Nephron progenitor cell (in vitro differentiated cells): ENCODE measurements at regions not wholly inside any gene's neighbourhood (a gene's known extent, or its start where the extent isn't known, plus 50 kb on each side); places are given as distances from the start of the nearest gene placed in this dataset.
A peak's percentile ranks its signal among the peaks of the same experiment; 100 is the strongest.

Experiments used
- DNase-seq: peaks from one replicate; pipeline ENCODE4 v3.0.0; 2021
- H3K27ac Mint-ChIP-seq: 2 replicates; pipeline ENCODE4 v1.8.0; 2021; ENCODE audit warnings: mild to moderate bottlenecking, moderate library complexity, mixed read lengths
- H3K27me3 Mint-ChIP-seq: 2 replicates; pipeline ENCODE4 v1.8.0; 2021; ENCODE audit warnings: mild to moderate bottlenecking, low read depth, mixed read lengths; ENCODE audit not compliant: poor library complexity
- H3K36me3 Mint-ChIP-seq: 2 replicates; pipeline ENCODE4 v1.8.0; 2021; ENCODE audit warnings: low read depth, mixed read lengths
- H3K4me1 Mint-ChIP-seq: 2 replicates; pipeline ENCODE4 v1.8.0; 2021; ENCODE audit warnings: mixed read lengths
- H3K4me3 Mint-ChIP-seq: 2 replicates; pipeline ENCODE4 v1.8.0; 2021; ENCODE audit warnings: mild to moderate bottlenecking, moderate library complexity, mixed read lengths
- H3K9me3 Mint-ChIP-seq: 2 replicates; pipeline ENCODE4 v1.8.0; 2021; ENCODE audit warnings: mild to moderate bottlenecking, moderate library complexity, mixed read lengths
- CTCF ChIP-seq: fragments of 200-600 bp; sonication (generic); IDR thresholded peaks from 2 replicates; pipeline ENCODE4 v1.5.0; 2021; ENCODE audit warnings: antibody characterized with exemption

- H3K9me3 Mint-ChIP-seq = no peaks in the 10 kb centered on the region
- H3K36me3 Mint-ChIP-seq = no peaks in the 10 kb centered on the region
- H3K27me3 Mint-ChIP-seq = peaks cover 2% of the 10 kb centered on the region
- no peak overlapping the region for H3K4me3 Mint-ChIP-seq
- no peak overlapping the region for H3K27ac Mint-ChIP-seq
- no peak for TF ChIP-seq CTCF
- no peak for DNase-seq
- H3K4me1 Mint-ChIP-seq = peaks cover 50% of the 10 kb centered on the region
Measured at GRCh38 chr6:137700751-137701477, 166.1 kb upstream of the TNFAIP3 start.

- Mint-ChIP-seq H3K27ac (no peak overlapping the region), H3K36me3 (no peaks in the 10 kb centered on the region), H3K27me3 (peaks cover 2% of the 10 kb centered on the region), H3K9me3 (no peaks in the 10 kb centered on the region), H3K4me1 (peaks cover 50% of the 10 kb centered on the region), H3K4me3 (no peak overlapping the region)
- no peak for DNase-seq
- TF ChIP-seq CTCF = no peak
Measured at GRCh38 chr6:137701942-137702341, 165.1 kb upstream of the TNFAIP3 start.

- H3K4me3 Mint-ChIP-seq = no peak overlapping the region
- no peaks in the 10 kb centered on the region for H3K36me3 Mint-ChIP-seq
- no peak for TF ChIP-seq CTCF
- DNase-seq = no peak
- peaks cover 2% of the 10 kb centered on the region for H3K27me3 Mint-ChIP-seq
- no peaks in the 10 kb centered on the region for H3K9me3 Mint-ChIP-seq
- H3K4me1 Mint-ChIP-seq = peaks cover 47% of the 10 kb centered on the region
- no peak overlapping the region for H3K27ac Mint-ChIP-seq
Measured at GRCh38 chr6:137702791-137703424, 164.2 kb upstream of the TNFAIP3 start.

GRCh38 chr6:137704802-137705159 lies 162.3 kb upstream of the TNFAIP3 start:
- DNase-seq = no peak
- Mint-ChIP-seq H3K36me3 (no peaks in the 10 kb centered on the region), H3K27ac (no peak overlapping the region), H3K4me1 (peaks cover 37% of the 10 kb centered on the region), H3K27me3 (no peaks in the 10 kb centered on the region), H3K4me3 (no peak overlapping the region), H3K9me3 (no peaks in the 10 kb centered on the region)
- no peak for TF ChIP-seq CTCF

- Mint-ChIP-seq H3K36me3 (no peaks in the 10 kb centered on the region), H3K9me3 (no peaks in the 10 kb centered on the region), H3K4me3 (no peak overlapping the region), H3K4me1 (peaks cover 37% of the 10 kb centered on the region), H3K27me3 (no peaks in the 10 kb centered on the region), H3K27ac (peak overlapping the region; percentile 8)
- DNase-seq = peak; percentile 65
- TF ChIP-seq CTCF = peak; percentile 88
Measured at GRCh38 chr6:137705160-137706082, 161.6 kb upstream of the TNFAIP3 start.
